ENCODE measurements at regions not wholly inside any gene's neighbourhood (a gene's known extent, or its start where the extent isn't known, plus 50 kb on each side); places are given as distances from the start of the nearest gene placed in this dataset.
A peak's percentile ranks its signal among the peaks of the same experiment; 100 is the strongest.

- Mint-ChIP-seq H3K36me3 (ENCODE audit: low read depth) (no peaks in the 10 kb centered on the region), H3K4me3 (no peak overlapping the region), H3K9me3 (no peaks in the 10 kb centered on the region), H3K27me3 (no peaks in the 10 kb centered on the region), H3K27ac (peak overlapping the region; percentile 12), H3K4me1 (ENCODE audit: low read depth) (peaks cover 27% of the 10 kb centered on the region)
- intact Hi-C loops (cut with micrococcal nuclease), result no loop called here
These were observed 101.6 kb upstream of the ARHGEF3 start for GRCh38 chr3:56903231-56903782.

- Mint-ChIP-seq H3K4me3 (no peak overlapping the region), H3K4me1 (ENCODE audit: low read depth) (peaks cover 27% of the 10 kb centered on the region), H3K27me3 (no peaks in the 10 kb centered on the region), H3K27ac (peak overlapping the region; percentile 12), H3K36me3 (ENCODE audit: low read depth) (no peaks in the 10 kb centered on the region), H3K9me3 (no peaks in the 10 kb centered on the region)
- intact Hi-C loops (cut with micrococcal nuclease), result no loop called here
These were observed 100.9 kb upstream of the ARHGEF3 start for GRCh38 chr3:56902468-56903160.

- Mint-ChIP-seq H3K36me3 (ENCODE audit: low read depth) (no peaks in the 10 kb centered on the region), H3K4me3 (no peak overlapping the region), H3K4me1 (ENCODE audit: low read depth) (peaks cover 27% of the 10 kb centered on the region), H3K9me3 (no peaks in the 10 kb centered on the region), H3K27ac (no peak overlapping the region), H3K27me3 (no peaks in the 10 kb centered on the region)
- intact Hi-C loops (cut with micrococcal nuclease), result no loop called here
These were observed 99.1 kb upstream of the ARHGEF3 start for GRCh38 chr3:56900801-56901200.

- no peak overlapping the region for H3K4me3 Mint-ChIP-seq
- H3K27ac Mint-ChIP-seq, result no peak overlapping the region
- intact Hi-C loops (cut with micrococcal nuclease), result no loop called here
- H3K4me1 Mint-ChIP-seq (ENCODE audit: low read depth), result peaks cover 25% of the 10 kb centered on the region
- H3K9me3 Mint-ChIP-seq, result no peaks in the 10 kb centered on the region
- H3K27me3 Mint-ChIP-seq, result no peaks in the 10 kb centered on the region
- H3K36me3 Mint-ChIP-seq (ENCODE audit: low read depth), result no peaks in the 10 kb centered on the region
These were observed 98.1 kb upstream of the ARHGEF3 start for GRCh38 chr3:56899851-56900250.

- Mint-ChIP-seq H3K4me1 (ENCODE audit: low read depth) (peaks cover 21% of the 10 kb centered on the region), H3K27ac (no peak overlapping the region), H3K4me3 (no peak overlapping the region), H3K27me3 (no peaks in the 10 kb centered on the region), H3K9me3 (no peaks in the 10 kb centered on the region), H3K36me3 (ENCODE audit: low read depth) (no peaks in the 10 kb centered on the region)
- intact Hi-C loops (cut with micrococcal nuclease), result no loop called here
These were observed 97.3 kb upstream of the ARHGEF3 start for GRCh38 chr3:56899078-56899477.

GRCh38 chr3:56896357-56896756 lies 94.6 kb upstream of the ARHGEF3 start:
- intact Hi-C loops (cut with micrococcal nuclease), result no loop called here

GRCh38 chr3:56894881-56895431 lies 93.2 kb upstream of the ARHGEF3 start:
- H3K27ac Mint-ChIP-seq, result no peak overlapping the region
- no peaks in the 10 kb centered on the region for H3K27me3 Mint-ChIP-seq
- H3K4me1 Mint-ChIP-seq (ENCODE audit: low read depth), result peaks cover 5% of the 10 kb centered on the region
- H3K9me3 Mint-ChIP-seq, result no peaks in the 10 kb centered on the region
- H3K36me3 Mint-ChIP-seq (ENCODE audit: low read depth), result no peaks in the 10 kb centered on the region
- intact Hi-C loops (cut with micrococcal nuclease), result no loop called here
- H3K4me3 Mint-ChIP-seq, result peak overlapping the region; percentile 57

More at GRCh38 chr3:56896357-56896756, 94.6 kb upstream of the ARHGEF3 start:
- no peak overlapping the region for H3K27ac Mint-ChIP-seq
- no peaks in the 10 kb centered on the region for H3K9me3 Mint-ChIP-seq
- H3K27me3 Mint-ChIP-seq, result no peaks in the 10 kb centered on the region
- peaks cover 8% of the 10 kb centered on the region for H3K4me1 Mint-ChIP-seq (ENCODE audit: low read depth)
- H3K36me3 Mint-ChIP-seq (ENCODE audit: low read depth), result no peaks in the 10 kb centered on the region
- H3K4me3 Mint-ChIP-seq, result no peak overlapping the region

- no peaks in the 10 kb centered on the region for H3K36me3 Mint-ChIP-seq (ENCODE audit: low read depth)
- H3K4me3 Mint-ChIP-seq, result no peak overlapping the region
- intact Hi-C loops (cut with micrococcal nuclease), result no loop called here
- H3K27ac Mint-ChIP-seq, result no peak overlapping the region
- peaks cover 15% of the 10 kb centered on the region for H3K4me1 Mint-ChIP-seq (ENCODE audit: low read depth)
- peaks cover 4% of the 10 kb centered on the region for H3K27me3 Mint-ChIP-seq
- H3K9me3 Mint-ChIP-seq, result no peaks in the 10 kb centered on the region
These were observed 88.8 kb upstream of the ARHGEF3 start for GRCh38 chr3:56890448-56891091.

- H3K27me3 Mint-ChIP-seq, result peaks cover 4% of the 10 kb centered on the region
- no peaks in the 10 kb centered on the region for H3K9me3 Mint-ChIP-seq
- H3K4me1 Mint-ChIP-seq (ENCODE audit: low read depth), result peaks cover 15% of the 10 kb centered on the region
- intact Hi-C loops (cut with micrococcal nuclease), result no loop called here
- no peaks in the 10 kb centered on the region for H3K36me3 Mint-ChIP-seq (ENCODE audit: low read depth)
- no peak overlapping the region for H3K27ac Mint-ChIP-seq
- H3K4me3 Mint-ChIP-seq, result no peak overlapping the region
These were observed 87.4 kb upstream of the ARHGEF3 start for GRCh38 chr3:56889131-56889530.

- intact Hi-C loops (cut with micrococcal nuclease), result no loop called here
- no peak overlapping the region for H3K4me3 Mint-ChIP-seq
- peaks cover 4% of the 10 kb centered on the region for H3K27me3 Mint-ChIP-seq
- peaks cover 15% of the 10 kb centered on the region for H3K4me1 Mint-ChIP-seq (ENCODE audit: low read depth)
- H3K27ac Mint-ChIP-seq, result no peak overlapping the region
- no peaks in the 10 kb centered on the region for H3K9me3 Mint-ChIP-seq
- H3K36me3 Mint-ChIP-seq (ENCODE audit: low read depth), result no peaks in the 10 kb centered on the region
These were observed 85.8 kb upstream of the ARHGEF3 start for GRCh38 chr3:56887402-56888025.

GRCh38 chr3:56886314-56886713 lies 84.6 kb upstream of the ARHGEF3 start:
- H3K27me3 Mint-ChIP-seq, result peaks cover 4% of the 10 kb centered on the region
- no peaks in the 10 kb centered on the region for H3K36me3 Mint-ChIP-seq (ENCODE audit: low read depth)
- H3K4me3 Mint-ChIP-seq, result no peak overlapping the region
- H3K27ac Mint-ChIP-seq, result no peak overlapping the region
- intact Hi-C loops (cut with micrococcal nuclease), result no loop called here
- H3K9me3 Mint-ChIP-seq, result no peaks in the 10 kb centered on the region
- peaks cover 15% of the 10 kb centered on the region for H3K4me1 Mint-ChIP-seq (ENCODE audit: low read depth)

- Mint-ChIP-seq H3K9me3 (no peaks in the 10 kb centered on the region), H3K36me3 (ENCODE audit: low read depth) (no peaks in the 10 kb centered on the region), H3K27ac (no peak overlapping the region), H3K27me3 (peaks cover 4% of the 10 kb centered on the region), H3K4me1 (ENCODE audit: low read depth) (peaks cover 19% of the 10 kb centered on the region), H3K4me3 (no peak overlapping the region)
- intact Hi-C loops (cut with micrococcal nuclease), result no loop called here
These were observed 84.1 kb upstream of the ARHGEF3 start for GRCh38 chr3:56885879-56886278.

GRCh38 chr3:56885453-56885852 lies 83.7 kb upstream of the ARHGEF3 start:
- H3K27ac Mint-ChIP-seq, result no peak overlapping the region
- peaks cover 24% of the 10 kb centered on the region for H3K4me1 Mint-ChIP-seq (ENCODE audit: low read depth)
- H3K4me3 Mint-ChIP-seq, result no peak overlapping the region
- no peaks in the 10 kb centered on the region for H3K9me3 Mint-ChIP-seq
- peaks cover 4% of the 10 kb centered on the region for H3K27me3 Mint-ChIP-seq
- no peaks in the 10 kb centered on the region for H3K36me3 Mint-ChIP-seq (ENCODE audit: low read depth)
- intact Hi-C loops (cut with micrococcal nuclease), result no loop called here

GRCh38 chr3:56884387-56884786 lies 82.6 kb upstream of the ARHGEF3 start:
- Mint-ChIP-seq H3K27me3 (peaks cover 4% of the 10 kb centered on the region), H3K36me3 (ENCODE audit: low read depth) (no peaks in the 10 kb centered on the region), H3K4me1 (ENCODE audit: low read depth) (peaks cover 34% of the 10 kb centered on the region), H3K27ac (no peak overlapping the region), H3K9me3 (no peaks in the 10 kb centered on the region), H3K4me3 (no peak overlapping the region)
- intact Hi-C loops (cut with micrococcal nuclease), result no loop called here
